B cell (primary cell): ENCODE measurements at regions not wholly inside any gene's neighbourhood (a gene's known extent, or its start where the extent isn't known, plus 50 kb on each side); places are given as distances from the start of the nearest gene placed in this dataset.

ENCODE experiments used
- EZH2 ChIP-seq: IDR thresholded peaks from 2 replicates; pipeline ENCODE4 v1.6.1; 2012; ENCODE audit warnings: borderline replicate concordance, low read depth, mild to moderate bottlenecking, moderate library complexity, low read length; ENCODE audit not compliant: insufficient read depth, poor library complexity, severe bottlenecking
- TF ChIP-seq, protein P1 (sequence below): fragments of 200-600 bp; IDR thresholded peaks from one replicate; pipeline ENCODE4 v1.8.0; 2022; ENCODE audit warnings: antibody characterized with exemption, mild to moderate bottlenecking

DNA sequence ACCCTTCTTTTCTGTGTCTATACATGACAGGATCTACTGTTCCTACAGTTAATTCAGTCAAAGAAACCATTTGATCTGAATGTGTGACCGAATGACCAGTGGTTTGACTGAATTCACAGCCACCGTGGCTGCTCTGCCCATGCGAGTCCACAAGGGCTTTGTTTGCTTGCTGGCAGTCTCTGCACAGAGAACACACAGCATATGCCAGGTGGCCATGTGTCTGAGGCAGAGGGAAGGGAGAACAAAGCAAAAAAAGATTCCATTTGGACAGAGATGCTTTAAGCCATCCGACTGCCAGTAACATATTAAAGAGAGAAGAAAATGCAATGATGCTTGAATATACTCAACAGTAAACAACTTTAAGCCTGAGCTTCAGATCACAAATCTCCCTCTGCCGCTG lies 737.8 kb upstream of the CXADR start:
- TF ChIP-seq, protein P1, sequence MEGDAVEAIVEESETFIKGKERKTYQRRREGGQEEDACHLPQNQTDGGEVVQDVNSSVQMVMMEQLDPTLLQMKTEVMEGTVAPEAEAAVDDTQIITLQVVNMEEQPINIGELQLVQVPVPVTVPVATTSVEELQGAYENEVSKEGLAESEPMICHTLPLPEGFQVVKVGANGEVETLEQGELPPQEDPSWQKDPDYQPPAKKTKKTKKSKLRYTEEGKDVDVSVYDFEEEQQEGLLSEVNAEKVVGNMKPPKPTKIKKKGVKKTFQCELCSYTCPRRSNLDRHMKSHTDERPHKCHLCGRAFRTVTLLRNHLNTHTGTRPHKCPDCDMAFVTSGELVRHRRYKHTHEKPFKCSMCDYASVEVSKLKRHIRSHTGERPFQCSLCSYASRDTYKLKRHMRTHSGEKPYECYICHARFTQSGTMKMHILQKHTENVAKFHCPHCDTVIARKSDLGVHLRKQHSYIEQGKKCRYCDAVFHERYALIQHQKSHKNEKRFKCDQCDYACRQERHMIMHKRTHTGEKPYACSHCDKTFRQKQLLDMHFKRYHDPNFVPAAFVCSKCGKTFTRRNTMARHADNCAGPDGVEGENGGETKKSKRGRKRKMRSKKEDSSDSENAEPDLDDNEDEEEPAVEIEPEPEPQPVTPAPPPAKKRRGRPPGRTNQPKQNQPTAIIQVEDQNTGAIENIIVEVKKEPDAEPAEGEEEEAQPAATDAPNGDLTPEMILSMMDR: no peak
- TF ChIP-seq EZH2: no peak
